Uterus (tissue), 2 donors: ENCODE measurements at regions not wholly inside any gene's neighbourhood (a gene's known extent, or its start where the extent isn't known, plus 50 kb on each side); places are given as distances from the start of the nearest gene placed in this dataset.

Source experiments
- CTCF ChIP-seq, 4 experiments: fragments of 200-600 bp in 2 of 4; fragments of 450-650 bp in 2 of 4; sonication (generic) in 2 of 4; IDR thresholded peaks; one replicate each; pipeline ENCODE4 v1.5.1; 2016 to 2019; ENCODE audit warnings: antibody characterized with exemption in 4 of 4, mild to moderate bottlenecking in 2 of 4, moderate library complexity in 1 of 4
- POLR2A ChIP-seq, 2 donors: fragments of 450-650 bp; IDR thresholded peaks; one replicate each; pipeline ENCODE4 v1.6.1; 2016; ENCODE audit warnings: antibody characterized with exemption in 2 of 2, mild to moderate bottlenecking in 1 of 2, moderate library complexity in 1 of 2

GRCh38 chrX:134714633-134715110, 56.4 kb upstream of the PLAC1 start:
- TF ChIP-seq CTCF (IDR thresholded peaks at IDR 0.05) (no peak), POLR2A (IDR thresholded peaks at IDR 0.05) (no peak)
